Inflammatory macrophage treated with lipopolysaccharide for 1 hour (primary cell): ENCODE measurements at regions not wholly inside any gene's neighbourhood (a gene's known extent, or its start where the extent isn't known, plus 50 kb on each side); places are given as distances from the start of the nearest gene placed in this dataset.
"Not testable (repeated sequence)": the region's sequence is repeated elsewhere in the genome, so short reads cannot be mapped to it uniquely, and the experiment has no call there.

Experiments used
- DNase-seq, 2 donors: peaks; one replicate each; pipeline ENCODE4 v3.0.0-alpha.2; 2020 to 2022

DNA sequence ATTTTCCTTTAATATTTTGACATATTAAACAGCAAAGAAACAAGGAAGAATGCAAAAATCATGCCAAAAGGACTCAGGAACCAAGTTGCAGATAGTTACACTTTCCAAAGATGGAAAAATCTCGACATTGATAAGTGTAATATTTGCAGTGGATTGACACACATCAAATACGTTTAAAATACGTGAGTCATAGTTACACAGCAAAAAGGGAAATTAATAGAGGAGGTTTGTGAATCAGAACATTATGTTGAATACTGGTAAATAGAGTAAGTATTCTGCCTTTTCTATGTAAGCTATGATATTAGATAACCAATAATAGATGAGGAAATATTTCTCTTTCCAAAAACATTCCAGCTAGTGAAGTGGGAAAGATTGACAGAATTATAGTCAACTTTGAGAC, 1761.3 kb upstream of the IGFBP7 start:
- no peak for DNase-seq

DNA sequence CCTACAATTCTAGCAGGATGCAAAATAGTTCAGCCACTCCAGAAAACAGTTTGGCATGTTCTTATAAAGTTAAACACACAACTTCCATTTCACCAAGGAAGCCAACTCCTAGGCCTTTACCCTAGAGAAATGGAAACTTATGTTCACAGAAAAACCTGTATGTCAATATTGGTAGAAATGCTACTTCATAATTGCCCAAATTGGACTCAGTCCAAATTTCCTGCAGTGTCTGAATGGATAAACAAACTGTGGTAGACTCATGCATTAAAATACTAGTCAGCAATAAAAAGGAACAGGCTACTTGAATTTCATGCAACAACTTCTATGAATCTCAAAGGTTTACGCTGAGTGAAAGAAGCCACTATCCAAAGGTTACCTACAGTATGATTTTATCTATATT, 1738.8 kb upstream of the IGFBP7 start:
- no peak for DNase-seq

DNA sequence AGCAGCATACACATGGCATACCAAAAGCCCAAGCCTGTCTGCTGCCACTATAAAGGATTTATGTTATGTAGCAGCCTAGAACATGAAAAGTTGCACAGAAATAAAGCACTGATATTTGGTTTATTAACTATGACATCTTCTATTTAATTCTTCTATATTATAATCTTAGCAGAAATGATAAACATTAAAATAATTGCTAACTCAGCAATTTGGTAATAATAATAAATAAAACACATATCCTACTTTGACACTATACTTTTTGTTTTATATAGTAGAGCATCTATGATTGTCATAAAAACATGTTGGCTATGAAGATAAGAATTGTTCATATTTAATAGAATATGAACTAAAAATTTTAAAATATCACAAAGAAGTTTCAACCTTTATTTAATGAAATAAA, 1733.3 kb upstream of the IGFBP7 start:
- DNase-seq, result no peak

DNA sequence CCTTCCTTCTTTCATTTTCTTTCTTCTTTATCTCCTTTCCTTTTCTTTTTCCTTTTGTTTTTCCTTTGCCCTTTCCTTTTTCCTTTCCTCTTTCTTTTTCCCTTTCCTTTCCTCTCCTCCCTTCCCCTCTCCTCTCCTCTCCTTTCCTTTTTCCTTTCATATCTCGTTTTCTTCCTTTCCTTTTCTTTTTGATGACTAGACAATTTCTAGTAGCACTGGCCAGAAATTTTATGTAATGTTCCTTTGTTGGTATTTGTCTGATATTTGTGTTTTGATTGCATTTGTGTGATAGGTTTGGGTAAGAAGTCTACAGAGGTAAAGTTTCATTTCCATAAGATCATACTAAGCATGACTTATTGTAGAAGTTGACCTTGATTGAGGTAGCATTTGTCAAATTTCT, 1722.9 kb upstream of the IGFBP7 start:
- DNase-seq, result no peak

DNA sequence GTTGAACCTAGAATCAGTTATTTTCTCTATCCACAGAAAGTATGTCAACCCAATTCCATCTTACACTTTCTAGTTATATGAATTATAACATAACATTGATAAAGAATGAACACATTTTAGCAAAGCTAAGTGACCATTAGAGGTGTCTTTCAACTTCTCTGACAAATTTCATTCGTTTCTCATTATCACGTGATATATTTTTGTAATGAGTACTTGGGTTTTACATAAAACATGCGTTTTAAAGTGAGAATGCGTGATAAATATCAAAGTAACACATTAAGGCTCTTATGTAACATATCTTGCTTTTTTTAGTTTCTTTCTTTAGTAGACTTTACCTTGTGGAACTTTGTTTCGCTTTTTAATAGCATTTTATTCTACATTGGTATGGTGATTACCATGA, 1715.1 kb upstream of the IGFBP7 start:
- DNase-seq, result no peak

DNA sequence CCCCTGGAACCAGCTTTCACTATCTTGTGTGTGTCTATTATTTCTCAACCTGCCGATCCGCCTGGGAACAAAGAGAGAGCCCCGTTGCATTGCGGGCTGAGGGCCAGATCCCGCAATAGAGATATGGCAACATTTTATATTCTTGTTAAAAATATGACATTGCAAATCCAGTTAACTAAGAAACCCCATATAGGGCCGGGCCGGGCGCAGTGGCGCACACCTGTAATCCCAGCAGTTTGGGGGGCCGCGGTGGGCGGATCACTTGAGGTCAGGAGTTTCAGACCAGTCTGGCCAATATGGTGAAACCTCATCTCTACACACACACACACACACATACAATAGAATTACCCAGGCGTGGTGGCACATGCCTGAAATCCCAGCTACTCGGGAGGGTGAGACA, 1708.4 kb upstream of the IGFBP7 start:
- not testable (repeated sequence) for DNase-seq

DNA sequence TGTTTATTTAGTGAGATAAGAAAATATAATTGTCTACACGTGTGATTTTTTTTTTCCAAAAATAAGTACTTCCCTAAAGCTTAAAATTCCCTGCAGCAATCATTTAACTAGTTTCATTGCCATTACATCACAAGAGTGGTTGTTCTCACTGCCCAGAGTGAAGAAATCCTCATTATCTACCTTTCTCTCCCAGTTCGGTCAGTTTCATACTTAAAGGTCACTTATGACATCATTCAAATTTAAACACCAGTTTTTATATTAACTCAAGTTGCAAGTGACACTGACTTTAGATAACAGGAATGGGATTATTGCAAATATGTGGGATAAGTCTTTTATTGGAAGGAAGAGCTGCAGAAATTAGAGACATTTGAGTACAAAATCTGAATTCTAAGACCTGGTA, 1699.8 kb upstream of the IGFBP7 start:
- no peak for DNase-seq

DNA sequence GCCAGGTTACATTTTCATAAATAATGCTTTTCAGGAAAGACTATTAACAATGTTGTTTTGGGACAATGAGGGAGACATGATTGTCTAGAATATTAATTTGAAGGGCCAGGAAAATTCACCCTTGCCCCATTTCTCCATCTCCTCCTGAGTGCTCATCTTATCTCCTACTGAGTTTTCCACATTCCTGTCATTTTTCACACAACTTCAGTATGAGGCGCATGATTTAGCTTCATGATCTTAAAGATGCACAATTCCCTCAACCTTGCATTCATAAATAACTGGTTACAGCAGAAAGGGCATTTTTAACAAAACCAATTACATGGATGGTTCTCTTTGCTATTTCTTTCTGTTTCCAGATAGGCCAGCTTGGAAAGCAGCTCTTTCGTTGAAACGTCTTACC, 1699.2 kb upstream of the IGFBP7 start:
- no peak for DNase-seq

DNA sequence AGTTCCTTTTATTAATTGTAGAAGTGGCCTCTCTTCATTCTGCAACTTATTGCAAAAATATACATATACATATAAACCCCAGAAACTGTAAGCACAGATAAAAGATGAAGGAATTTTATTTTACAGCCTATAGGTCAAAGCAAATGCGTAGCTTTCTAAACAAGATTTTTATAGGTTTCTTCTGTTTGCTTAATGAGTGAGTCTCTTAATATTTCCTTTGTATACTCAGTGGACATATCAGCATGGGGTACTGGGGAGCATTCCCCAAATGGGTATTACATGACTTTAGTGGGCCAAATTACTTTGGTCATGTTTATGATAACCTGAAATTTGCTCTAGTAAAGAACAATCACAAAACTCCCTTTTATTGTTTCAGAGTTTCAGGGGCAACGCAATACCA, 1698.6 kb upstream of the IGFBP7 start:
- DNase-seq, result no peak

DNA sequence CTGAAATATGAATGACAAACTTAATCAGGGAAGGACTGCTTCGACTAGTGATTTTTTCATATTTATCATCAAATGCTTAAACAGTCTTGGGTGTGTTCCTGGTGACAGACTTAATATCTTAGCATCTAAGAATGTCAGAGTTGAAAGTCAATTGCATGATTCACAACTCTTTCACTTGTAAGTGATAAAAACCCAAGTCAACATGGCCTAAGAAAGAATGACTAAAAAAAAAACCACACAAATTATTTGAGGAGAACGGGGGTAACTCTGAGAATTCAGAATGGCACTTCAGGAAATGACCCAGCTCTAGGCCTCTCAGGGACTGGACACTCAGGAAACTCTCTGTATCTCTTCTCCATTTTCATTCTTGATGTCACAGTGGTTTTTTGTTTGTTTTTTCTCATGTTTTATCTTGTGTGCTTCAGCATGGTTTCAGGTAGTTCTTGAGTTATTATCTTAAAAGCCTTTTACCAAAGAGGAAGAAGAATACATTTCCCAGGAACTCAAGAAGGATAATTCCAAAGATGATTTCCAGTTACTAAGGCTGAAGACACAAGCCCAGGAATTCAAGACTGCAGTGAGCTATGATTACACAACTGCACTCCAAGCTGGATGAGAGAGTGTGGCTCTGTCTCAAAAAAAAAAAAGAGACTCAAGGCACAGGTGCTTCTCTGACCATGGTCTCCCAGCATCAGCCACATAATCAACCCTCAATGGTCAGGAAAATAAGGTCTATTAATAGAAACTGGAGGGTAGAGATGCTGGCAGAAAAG, 1697.8 kb upstream of the IGFBP7 start:
- DNase-seq, result no peak

DNA sequence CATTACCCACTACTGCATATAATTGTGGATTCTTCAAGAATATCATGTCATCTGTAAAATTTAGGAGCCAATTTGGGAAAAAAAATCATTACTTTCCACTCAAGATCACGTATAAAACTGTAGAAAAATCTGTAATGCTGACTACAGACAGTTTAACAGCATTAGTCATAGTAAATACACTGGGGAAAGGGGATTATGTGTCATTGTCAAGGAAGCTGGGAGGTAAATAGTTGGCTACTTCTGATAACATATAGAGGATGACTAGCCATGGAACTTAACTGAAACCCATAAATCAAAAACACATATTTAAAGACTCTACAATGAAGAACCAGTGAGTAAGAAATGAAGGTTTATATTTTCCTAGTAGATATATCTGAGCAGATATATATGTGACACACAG, 1666.4 kb upstream of the IGFBP7 start:
- no peak for DNase-seq

DNA sequence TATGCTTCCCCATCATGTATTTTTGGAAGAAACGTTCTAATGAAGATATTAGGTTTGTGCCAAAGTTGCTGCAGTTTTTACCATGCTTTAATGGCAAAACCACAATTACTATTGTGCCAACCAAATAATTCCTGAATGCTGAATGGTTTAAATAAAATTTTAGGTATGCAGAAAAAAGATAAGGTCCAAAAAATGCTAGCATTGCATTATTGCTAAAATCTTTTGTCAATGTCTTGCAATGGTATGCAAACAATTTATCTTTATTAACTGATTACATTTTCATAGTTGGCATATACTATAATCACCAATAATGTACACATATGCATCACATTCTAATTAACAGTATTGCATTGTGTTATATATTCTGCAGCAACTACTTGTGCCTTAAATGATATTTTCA, 1657.4 kb upstream of the IGFBP7 start:
- no peak for DNase-seq

DNA sequence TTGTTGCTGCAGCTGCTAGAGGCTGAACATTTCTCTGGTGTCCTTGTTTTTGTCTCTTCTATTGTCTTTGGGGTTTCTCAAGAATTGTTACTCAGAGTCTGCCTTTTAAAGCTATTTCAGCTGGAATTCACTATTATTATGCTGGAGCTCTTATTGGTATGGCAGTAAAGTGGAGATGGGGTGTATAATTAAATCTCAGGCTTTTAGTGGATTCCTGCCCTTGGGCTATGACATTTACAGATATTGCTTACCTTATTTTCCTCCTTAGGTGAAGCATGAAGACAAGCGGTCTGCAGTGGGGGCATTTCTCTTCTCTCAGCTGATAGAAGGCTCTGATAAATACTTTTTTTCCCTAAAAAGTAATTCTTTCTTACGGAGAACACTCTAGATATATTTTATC, 1656.6 kb upstream of the IGFBP7 start:
- DNase-seq, result no peak

DNA sequence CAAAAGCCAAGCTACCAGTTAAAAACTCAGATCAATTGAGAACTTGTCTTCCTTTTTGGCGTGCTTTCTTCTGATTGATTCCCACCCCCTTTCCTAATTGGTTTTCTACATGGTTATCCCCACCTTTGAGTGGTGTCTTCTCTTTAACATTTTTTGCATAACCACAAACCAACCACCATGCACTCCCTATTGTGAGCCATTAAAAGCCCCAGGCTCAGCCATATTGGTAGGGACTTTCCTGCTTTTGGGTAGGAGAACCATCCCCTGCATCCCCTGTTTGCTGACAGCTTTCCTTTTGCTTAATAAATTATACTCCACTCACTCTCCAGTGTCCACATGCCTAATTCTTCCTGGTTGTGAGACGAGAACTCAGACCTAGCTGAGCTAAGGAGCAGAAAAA, 1651.4 kb upstream of the IGFBP7 start:
- no peak for DNase-seq

DNA sequence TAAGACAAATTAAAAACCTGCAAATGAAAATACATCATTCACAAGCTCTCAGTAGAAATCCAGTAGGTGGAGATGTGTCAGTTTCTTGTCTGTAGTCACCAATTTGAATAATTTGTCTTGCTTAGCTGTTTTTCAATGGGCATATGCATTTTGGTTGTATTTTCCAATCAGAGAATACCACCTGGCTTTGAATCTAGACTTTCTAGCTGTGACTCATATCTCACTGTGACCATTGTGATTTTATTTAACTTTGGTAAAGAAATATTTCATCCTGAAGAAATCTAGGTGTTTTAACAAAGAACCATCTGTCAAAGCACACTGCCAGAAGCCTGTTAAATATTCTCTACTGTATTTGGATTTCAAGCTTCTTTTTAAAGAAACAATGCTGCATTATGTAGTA, 1650.6 kb upstream of the IGFBP7 start:
- no peak for DNase-seq

DNA sequence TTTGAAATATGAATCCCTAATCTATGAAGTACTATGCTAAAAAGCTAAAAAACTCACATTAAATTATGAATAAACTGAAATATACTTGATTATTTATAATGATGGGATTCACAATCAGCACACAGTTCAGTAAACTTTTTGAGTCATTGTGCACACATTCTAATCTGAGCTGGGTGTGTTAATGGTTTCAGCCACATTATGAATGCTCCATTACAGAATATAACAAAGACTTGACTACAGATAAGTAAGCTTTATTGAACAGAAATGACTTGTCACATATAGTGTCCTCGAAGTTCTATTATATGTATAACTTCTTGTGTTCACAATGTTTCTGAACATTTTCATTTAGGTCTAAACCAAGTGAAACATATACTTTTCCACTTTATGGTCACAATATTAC, 1649.9 kb upstream of the IGFBP7 start:
- no peak for DNase-seq

DNA sequence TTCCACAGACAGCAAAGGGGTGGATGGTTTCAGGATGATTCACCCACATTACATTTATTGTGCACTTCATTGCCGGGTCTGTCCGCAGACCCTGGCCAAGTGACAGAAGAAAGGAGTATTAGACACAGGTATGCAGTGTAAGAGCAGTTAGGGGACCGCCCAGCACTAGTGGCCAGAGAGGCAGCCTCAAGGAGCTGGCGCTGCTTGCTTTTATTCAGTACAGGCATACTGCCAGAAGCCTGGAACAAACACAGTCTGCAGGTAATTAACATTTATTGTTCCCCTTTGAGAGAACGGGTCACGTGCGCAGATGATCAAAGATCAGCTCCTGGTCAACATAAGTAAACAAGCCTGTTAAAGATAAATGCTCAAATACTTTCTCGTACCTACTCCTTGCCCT, 1639.0 kb upstream of the IGFBP7 start:
- no peak for DNase-seq

DNA sequence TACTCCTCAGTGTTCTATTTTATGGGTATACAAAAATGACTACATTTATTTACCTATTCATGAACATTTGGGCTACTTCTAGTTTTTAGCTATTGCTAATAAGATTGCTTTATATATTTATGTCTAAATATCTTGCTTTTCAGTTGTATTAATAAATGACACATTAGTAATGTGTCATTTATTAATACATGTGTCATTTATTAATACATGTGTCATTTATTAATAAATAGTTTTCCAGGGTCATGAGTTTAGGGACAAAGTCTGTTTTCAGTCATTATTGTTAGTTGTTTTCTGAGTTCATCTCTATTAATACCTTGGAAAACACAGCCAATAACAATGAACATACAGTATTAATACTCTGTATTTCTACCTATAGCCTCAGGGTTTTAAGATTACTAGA, 1630.7 kb upstream of the IGFBP7 start:
- no peak for DNase-seq

DNA sequence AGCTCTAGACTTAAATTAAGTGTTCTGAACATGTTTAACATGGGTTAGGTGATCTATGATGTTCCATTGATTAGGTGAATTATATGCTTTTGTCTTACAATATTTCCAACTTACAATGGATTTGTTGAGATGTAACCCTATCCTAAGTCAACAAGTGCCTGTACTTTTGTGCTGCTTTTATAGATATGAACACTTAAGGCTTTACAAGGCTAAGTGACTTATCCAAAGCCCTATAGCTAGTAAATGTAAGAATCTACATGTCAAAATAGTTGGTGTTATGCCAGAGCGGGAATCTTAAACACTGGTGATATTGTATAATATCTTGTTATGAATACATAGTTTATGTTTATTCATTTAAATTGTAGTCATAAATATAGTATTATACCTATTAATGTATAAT, 1629.1 kb upstream of the IGFBP7 start:
- DNase-seq, result no peak

DNA sequence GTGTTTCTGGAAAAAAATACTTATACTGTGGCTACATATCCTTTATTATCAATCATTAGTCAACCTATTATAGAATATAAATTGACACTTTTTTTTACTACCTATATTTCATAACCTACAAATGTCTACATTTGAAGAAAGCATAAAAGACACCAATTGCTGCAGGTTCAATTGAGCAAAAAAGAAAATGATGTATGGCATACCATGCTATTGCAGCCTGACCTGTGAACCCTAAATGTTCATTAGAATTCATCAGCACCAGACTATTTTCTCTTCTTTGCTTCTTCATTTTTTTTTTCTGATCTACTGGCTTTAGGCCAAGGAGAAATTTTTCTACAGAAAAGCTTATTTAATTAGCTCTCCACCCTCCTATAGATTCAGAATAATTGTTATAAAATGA, 1628.2 kb upstream of the IGFBP7 start:
- no peak for DNase-seq

DNA sequence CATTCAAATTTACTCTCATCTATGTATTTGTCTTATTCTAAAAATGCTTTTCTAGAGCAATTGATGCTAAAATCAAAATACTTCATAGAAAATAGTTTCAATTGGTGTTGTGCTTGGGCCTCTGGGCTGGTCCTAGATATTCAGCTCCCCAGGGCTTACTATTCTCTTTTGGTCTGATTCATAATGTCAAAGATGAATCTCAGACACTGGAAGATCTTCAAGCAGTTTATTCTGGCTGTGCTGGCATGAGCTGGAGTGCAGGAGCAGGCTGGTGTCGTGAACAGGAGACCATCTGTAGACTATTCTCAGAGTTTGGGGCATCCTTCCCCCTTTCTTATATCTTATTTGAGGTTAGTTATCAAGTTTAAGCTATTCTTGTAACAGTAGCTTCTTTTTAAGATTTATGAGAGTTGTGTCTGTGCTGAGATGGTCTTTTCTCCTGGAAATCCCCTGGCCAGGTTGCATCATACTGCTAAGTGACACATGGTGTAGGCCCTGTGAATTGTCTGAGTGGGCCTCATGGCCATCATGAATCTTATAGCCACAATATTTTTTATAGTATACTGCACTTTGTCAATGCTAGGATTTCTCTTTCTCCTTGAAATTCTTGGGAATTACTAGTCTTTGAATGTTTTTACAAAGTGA, 1624.0 kb upstream of the IGFBP7 start:
- DNase-seq, result no peak

DNA sequence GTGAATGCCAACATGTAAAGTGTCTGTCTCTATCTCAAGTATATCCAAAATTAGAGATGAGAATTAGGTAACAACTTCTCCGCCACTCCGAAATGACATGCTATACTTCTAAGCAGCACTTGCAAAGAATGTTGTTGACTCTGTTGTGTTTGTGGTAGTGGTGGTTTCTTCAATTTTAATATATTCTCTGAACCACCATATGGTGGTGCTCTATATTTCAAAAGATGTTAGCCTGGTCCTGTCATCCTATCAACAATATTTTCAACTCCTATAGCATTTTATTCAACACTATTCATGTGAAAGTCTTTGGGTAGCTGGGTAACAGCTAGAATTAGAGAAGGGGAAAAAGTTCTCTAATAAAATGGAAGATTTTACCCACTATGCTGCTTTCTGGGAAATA, 1622.8 kb upstream of the IGFBP7 start:
- no peak for DNase-seq

DNA sequence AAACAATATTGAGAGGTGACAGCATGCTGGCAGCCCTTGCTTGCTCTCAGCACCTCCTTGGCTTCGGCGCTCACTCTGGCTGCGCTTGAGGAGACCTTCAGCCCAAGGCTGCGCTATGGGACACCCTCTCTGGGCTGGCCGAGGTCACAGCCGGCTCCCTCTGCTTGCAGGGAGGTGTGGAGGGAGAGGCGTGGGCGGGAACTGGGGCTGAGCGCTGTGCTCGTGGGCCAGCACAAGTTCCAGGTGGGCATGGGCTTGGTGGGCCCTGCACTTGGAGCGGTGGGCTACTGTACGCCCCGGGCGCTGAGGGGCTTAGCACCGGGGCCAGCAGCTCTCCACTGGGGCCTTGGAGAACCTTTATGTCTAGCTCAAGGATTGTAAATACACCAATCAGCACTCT, 1613.8 kb upstream of the IGFBP7 start:
- DNase-seq, result no peak

DNA sequence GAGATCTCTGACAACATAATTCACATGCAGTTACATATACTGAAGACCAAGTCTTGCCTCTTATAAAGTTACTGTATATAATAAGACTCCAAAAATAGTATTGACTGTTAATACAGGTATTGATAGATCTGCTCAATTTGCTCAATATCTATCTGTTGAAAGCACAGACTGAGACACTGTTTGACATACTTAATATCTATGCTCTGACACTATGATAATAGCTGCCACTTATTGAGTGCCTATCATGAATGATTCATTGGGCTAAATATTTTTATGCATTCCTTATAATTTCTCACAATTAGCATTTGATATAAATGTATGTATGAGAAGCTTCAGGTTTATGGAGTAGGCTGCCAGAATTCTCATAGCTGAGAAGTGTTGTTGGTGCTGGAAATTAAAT, 1600.9 kb upstream of the IGFBP7 start:
- no peak for DNase-seq

DNA sequence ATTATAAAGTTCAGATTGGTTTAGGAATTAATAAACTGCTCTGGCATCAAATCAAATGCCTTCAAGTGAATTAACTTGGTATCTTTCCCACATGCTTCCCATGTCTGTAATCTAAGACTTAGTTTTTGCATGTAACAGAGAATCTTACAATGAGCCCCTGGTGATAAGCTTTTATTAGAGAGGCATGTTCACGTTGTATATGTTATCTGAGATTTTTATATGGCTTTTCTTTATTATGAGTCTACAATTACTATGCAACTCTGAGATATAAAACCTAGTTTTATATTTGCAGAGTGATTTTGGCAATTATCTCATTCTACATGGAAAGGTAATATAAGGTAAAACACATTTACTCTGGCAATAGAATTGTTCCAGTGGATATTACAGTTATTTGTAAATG, 1578.4 kb upstream of the IGFBP7 start:
- no peak for DNase-seq
